WTC11 (cell line): ENCODE measurements at regions not wholly inside any gene's neighbourhood (a gene's known extent, or its start where the extent isn't known, plus 50 kb on each side); places are given as distances from the start of the nearest gene placed in this dataset.

Source experiments
- ATAC-seq: fragments of 200-7000 bp; cut with Tn5 transposase; 2 replicates; pipeline ENCODE4 v1.10.0; 2021; ENCODE audit warnings: mild to moderate bottlenecking, moderate library complexity
- CTCF ChIA-PET: fragments of 300-600 bp; sonication (Branson Sonifier 250); formaldehyde crosslinking; loops from one replicate; lab custom pipeline; 2021; ENCODE audit warnings: antibody characterized with exemption; lab: Charles Lee
- POLR2A ChIA-PET: fragments of 350-600 bp; sonication (Branson Sonifier 250); formaldehyde crosslinking; loops from one replicate; lab custom pipeline; 2021; ENCODE audit warnings: antibody characterized with exemption; lab: Charles Lee
- DNase-seq: peaks from one replicate; pipeline ENCODE4 v3.0.0; 2021; ENCODE audit warnings: low spot score
- H3K27ac Mint-ChIP-seq: 2 replicates; pipeline ENCODE4 v1.8.0; 2021; ENCODE audit warnings: mixed read lengths
- H3K27me3 Mint-ChIP-seq: 2 replicates; pipeline ENCODE4 v1.8.0; 2021; ENCODE audit warnings: low read depth, mild to moderate bottlenecking, moderate library complexity, mixed read lengths
- H3K36me3 Mint-ChIP-seq: 2 replicates; pipeline ENCODE4 v1.8.0; 2021; ENCODE audit warnings: mixed read lengths
- H3K4me1 Mint-ChIP-seq: 2 replicates; pipeline ENCODE4 v1.8.0; 2022; ENCODE audit warnings: mixed read lengths
- H3K4me3 Mint-ChIP-seq: 2 replicates; pipeline ENCODE4 v1.8.0; 2021; ENCODE audit warnings: mild to moderate bottlenecking, moderate library complexity, mixed read lengths
- H3K9me3 Mint-ChIP-seq: 2 replicates; pipeline ENCODE4 v1.8.0; 2021; ENCODE audit warnings: mixed read lengths
- ATF1 ChIP-seq: sonication (generic); formaldehyde crosslinking; IDR thresholded peaks from 2 replicates; pipeline ENCODE4 v1.8.1; 2023; ENCODE audit warnings: mild to moderate bottlenecking, moderate library complexity, missing genetic modification reagents
- FOXJ3 ChIP-seq: sonication (generic); formaldehyde crosslinking; IDR thresholded peaks from 2 replicates; pipeline ENCODE4 v1.9.0; 2021; ENCODE audit warnings: missing genetic modification reagents, mild to moderate bottlenecking, borderline replicate concordance
- FOXP1 ChIP-seq: sonication (generic); formaldehyde crosslinking; IDR thresholded peaks from 2 replicates; pipeline ENCODE4 v1.8.0; 2022; ENCODE audit warnings: missing genetic modification reagents, mild to moderate bottlenecking, moderate library complexity, borderline replicate concordance
- MXD4 ChIP-seq: fragments of 250-450 bp; sonication (Bioruptor Pico); IDR thresholded peaks from 2 replicates; pipeline ENCODE4 v1.8.0; 2021; ENCODE audit warnings: mild to moderate bottlenecking, moderate library complexity, borderline replicate concordance
- NFATC4 ChIP-seq: fragments of 250-450 bp; sonication (Bioruptor Pico); IDR thresholded peaks from 2 replicates; pipeline ENCODE4 v1.9.0; 2021; ENCODE audit warnings: mild to moderate bottlenecking
- OVOL2 ChIP-seq: fragments of 250-450 bp; sonication (Bioruptor Pico); IDR thresholded peaks from 2 replicates; pipeline ENCODE4 v1.9.0; 2021; ENCODE audit warnings: mild to moderate bottlenecking, borderline replicate concordance
- PRRX2 ChIP-seq: fragments of 250-450 bp; sonication (Bioruptor Pico); IDR thresholded peaks from 2 replicates; pipeline ENCODE4 v1.8.0; 2021; ENCODE audit warnings: mild to moderate bottlenecking
- SMAD4 ChIP-seq: sonication (generic); formaldehyde crosslinking; IDR thresholded peaks from 2 replicates; pipeline ENCODE4 v1.8.0; 2022; ENCODE audit warnings: mild to moderate bottlenecking, missing genetic modification reagents
- ZNF138 ChIP-seq: sonication (generic); formaldehyde crosslinking; conservative IDR thresholded peaks from 2 replicates; pipeline ENCODE4 v1.8.1; 2022; ENCODE audit warnings: mild to moderate bottlenecking, moderate library complexity, missing genetic modification reagents
- ZNF219 ChIP-seq: sonication (generic); formaldehyde crosslinking; IDR thresholded peaks from 2 replicates; pipeline ENCODE4 v1.8.0; 2023; ENCODE audit warnings: missing genetic modification reagents, mild to moderate bottlenecking, borderline replicate concordance
- ZNF263 ChIP-seq: sonication (generic); formaldehyde crosslinking; IDR thresholded peaks from 2 replicates; pipeline ENCODE4 v1.8.1; 2022; ENCODE audit warnings: low read depth, mild to moderate bottlenecking, moderate library complexity, missing genetic modification reagents
- ZNF396 ChIP-seq: fragments of 250-450 bp; sonication (Bioruptor Pico); IDR thresholded peaks from 2 replicates; pipeline ENCODE4 v1.8.0; 2021; ENCODE audit warnings: mild to moderate bottlenecking, moderate library complexity, borderline replicate concordance
- TF ChIP-seq, protein P1 (sequence below): sonication (generic); formaldehyde crosslinking; IDR thresholded peaks from 2 replicates; pipeline ENCODE4 v1.8.1; 2022; ENCODE audit warnings: missing genetic modification reagents, borderline replicate concordance
- TF ChIP-seq, protein P2 (sequence below): sonication (generic); formaldehyde crosslinking; IDR thresholded peaks from 2 replicates; pipeline ENCODE4 v1.8.1; 2023; ENCODE audit warnings: mild to moderate bottlenecking, missing genetic modification reagents
- TF ChIP-seq, protein P3 (sequence below): fragments of 250-450 bp; sonication (Bioruptor Pico); IDR thresholded peaks from 2 replicates; pipeline ENCODE4 v1.9.0; 2021; ENCODE audit warnings: mild to moderate bottlenecking
- TF ChIP-seq, protein P4 (sequence below): sonication (generic); formaldehyde crosslinking; IDR thresholded peaks from 2 replicates; pipeline ENCODE4 v1.8.1; 2022; ENCODE audit warnings: low read depth, mild to moderate bottlenecking, moderate library complexity, missing genetic modification reagents, borderline replicate concordance
- TF ChIP-seq, protein P5 (sequence below): fragments of 250-450 bp; sonication (Bioruptor Pico); IDR thresholded peaks from 2 replicates; pipeline ENCODE4 v2.1.2; 2022; ENCODE audit warnings: mild to moderate bottlenecking, moderate library complexity
- TF ChIP-seq, protein P6 (sequence below): sonication (generic); formaldehyde crosslinking; IDR thresholded peaks from 2 replicates; pipeline ENCODE4 v1.8.1; 2022; ENCODE audit warnings: mild to moderate bottlenecking, moderate library complexity, missing genetic modification reagents
- TF ChIP-seq, protein P7 (sequence below): sonication (generic); formaldehyde crosslinking; IDR thresholded peaks from 2 replicates; pipeline ENCODE4 v1.8.0; 2022; ENCODE audit warnings: missing genetic modification reagents

DNA sequence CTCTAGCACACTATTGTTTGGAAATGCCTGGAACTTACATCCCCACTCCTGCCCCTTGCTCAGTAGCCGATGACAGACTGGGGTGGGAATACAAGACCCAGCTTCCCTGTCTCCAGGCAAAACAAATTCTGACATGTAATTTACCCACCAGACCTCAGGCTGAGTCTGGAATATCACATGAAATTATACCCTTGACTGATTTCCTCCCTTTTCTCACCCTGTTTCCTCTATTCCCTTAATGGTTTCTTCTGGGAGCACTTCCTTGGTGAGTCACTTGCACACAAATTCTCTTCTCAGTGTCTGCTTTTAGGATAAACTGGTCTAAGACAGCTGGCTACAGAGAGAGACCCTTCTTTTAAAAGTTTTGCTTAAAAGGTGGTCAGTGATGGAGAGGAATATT is 65.8 kb upstream of the DIPK2B start:
- TF ChIP-seq ZNF219 (CRISPR knock-in tag) = no peak
- TF ChIP-seq, protein P1, sequence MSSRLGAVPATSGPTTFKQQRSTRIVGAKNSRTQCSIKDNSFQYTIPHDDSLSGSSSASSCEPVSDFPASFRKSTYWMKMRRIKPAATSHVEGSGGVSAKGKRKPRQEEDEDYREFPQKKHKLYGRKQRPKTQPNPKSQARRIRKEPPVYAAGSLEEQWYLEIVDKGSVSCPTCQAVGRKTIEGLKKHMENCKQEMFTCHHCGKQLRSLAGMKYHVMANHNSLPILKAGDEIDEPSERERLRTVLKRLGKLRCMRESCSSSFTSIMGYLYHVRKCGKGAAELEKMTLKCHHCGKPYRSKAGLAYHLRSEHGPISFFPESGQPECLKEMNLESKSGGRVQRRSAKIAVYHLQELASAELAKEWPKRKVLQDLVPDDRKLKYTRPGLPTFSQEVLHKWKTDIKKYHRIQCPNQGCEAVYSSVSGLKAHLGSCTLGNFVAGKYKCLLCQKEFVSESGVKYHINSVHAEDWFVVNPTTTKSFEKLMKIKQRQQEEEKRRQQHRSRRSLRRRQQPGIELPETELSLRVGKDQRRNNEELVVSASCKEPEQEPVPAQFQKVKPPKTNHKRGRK (CRISPR knock-in tag) = no peak
- TF ChIP-seq ZNF263 = no peak
- no peak for TF ChIP-seq ATF1
- no peak for TF ChIP-seq ZNF138 (CRISPR knock-in tag)
- TF ChIP-seq, protein P2, sequence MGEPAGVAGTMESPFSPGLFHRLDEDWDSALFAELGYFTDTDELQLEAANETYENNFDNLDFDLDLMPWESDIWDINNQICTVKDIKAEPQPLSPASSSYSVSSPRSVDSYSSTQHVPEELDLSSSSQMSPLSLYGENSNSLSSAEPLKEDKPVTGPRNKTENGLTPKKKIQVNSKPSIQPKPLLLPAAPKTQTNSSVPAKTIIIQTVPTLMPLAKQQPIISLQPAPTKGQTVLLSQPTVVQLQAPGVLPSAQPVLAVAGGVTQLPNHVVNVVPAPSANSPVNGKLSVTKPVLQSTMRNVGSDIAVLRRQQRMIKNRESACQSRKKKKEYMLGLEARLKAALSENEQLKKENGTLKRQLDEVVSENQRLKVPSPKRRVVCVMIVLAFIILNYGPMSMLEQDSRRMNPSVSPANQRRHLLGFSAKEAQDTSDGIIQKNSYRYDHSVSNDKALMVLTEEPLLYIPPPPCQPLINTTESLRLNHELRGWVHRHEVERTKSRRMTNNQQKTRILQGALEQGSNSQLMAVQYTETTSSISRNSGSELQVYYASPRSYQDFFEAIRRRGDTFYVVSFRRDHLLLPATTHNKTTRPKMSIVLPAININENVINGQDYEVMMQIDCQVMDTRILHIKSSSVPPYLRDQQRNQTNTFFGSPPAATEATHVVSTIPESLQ (CRISPR knock-in tag) = no peak
- TF ChIP-seq OVOL2 (CRISPR knock-in tag) = no peak
- no peaks in the 10 kb centered on the region for H3K27me3 Mint-ChIP-seq
- H3K36me3 Mint-ChIP-seq = no peaks in the 10 kb centered on the region
- ChIA-PET POLR2A (no interaction called here), CTCF (no interaction called here)
- H3K27ac Mint-ChIP-seq = no peak overlapping the region
- peaks cover 20% of the 10 kb centered on the region; the same call in 1 of the 2 replicates for H3K9me3 Mint-ChIP-seq
- ATAC-seq = no peak
- no peak overlapping the region for H3K4me3 Mint-ChIP-seq
- peaks cover 1% of the 10 kb centered on the region; the same call in 1 of the 2 replicates for H3K4me1 Mint-ChIP-seq
- no peak for DNase-seq

DNA sequence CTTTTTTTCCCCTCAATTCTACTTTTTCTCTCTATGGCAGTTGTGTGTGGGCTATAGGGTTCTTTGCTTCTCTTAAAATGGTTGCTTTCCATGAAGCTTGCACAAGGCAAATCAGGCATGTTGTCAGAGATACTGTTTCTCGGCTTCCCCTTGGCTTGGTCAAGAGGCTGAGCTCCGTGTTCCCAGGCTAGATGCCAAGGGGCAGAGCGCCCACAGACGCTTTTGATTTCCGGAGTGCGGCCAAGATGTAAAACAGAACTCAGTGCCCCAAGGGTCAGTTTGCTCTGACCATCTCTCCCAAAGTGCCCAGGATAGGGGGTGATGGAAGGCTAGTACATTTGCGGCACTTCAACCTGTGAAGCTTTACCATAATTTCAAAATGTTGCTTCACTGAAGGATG is 64.2 kb upstream of the DIPK2B start:
- no peak overlapping the region for H3K27ac Mint-ChIP-seq
- H3K4me3 Mint-ChIP-seq = no peak overlapping the region
- H3K9me3 Mint-ChIP-seq = peaks cover 20% of the 10 kb centered on the region; the same call in 1 of the 2 replicates
- no peak for TF ChIP-seq PRRX2
- TF ChIP-seq, protein P3, sequence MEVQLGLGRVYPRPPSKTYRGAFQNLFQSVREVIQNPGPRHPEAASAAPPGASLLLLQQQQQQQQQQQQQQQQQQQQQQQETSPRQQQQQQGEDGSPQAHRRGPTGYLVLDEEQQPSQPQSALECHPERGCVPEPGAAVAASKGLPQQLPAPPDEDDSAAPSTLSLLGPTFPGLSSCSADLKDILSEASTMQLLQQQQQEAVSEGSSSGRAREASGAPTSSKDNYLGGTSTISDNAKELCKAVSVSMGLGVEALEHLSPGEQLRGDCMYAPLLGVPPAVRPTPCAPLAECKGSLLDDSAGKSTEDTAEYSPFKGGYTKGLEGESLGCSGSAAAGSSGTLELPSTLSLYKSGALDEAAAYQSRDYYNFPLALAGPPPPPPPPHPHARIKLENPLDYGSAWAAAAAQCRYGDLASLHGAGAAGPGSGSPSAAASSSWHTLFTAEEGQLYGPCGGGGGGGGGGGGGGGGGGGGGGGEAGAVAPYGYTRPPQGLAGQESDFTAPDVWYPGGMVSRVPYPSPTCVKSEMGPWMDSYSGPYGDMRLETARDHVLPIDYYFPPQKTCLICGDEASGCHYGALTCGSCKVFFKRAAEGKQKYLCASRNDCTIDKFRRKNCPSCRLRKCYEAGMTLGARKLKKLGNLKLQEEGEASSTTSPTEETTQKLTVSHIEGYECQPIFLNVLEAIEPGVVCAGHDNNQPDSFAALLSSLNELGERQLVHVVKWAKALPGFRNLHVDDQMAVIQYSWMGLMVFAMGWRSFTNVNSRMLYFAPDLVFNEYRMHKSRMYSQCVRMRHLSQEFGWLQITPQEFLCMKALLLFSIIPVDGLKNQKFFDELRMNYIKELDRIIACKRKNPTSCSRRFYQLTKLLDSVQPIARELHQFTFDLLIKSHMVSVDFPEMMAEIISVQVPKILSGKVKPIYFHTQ (CRISPR knock-in tag) = no peak
- TF ChIP-seq, protein P4, sequence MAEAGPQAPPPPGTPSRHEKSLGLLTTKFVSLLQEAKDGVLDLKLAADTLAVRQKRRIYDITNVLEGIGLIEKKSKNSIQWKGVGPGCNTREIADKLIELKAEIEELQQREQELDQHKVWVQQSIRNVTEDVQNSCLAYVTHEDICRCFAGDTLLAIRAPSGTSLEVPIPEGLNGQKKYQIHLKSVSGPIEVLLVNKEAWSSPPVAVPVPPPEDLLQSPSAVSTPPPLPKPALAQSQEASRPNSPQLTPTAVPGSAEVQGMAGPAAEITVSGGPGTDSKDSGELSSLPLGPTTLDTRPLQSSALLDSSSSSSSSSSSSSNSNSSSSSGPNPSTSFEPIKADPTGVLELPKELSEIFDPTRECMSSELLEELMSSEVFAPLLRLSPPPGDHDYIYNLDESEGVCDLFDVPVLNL (CRISPR knock-in tag) = no peak
- TF ChIP-seq, protein P5, sequence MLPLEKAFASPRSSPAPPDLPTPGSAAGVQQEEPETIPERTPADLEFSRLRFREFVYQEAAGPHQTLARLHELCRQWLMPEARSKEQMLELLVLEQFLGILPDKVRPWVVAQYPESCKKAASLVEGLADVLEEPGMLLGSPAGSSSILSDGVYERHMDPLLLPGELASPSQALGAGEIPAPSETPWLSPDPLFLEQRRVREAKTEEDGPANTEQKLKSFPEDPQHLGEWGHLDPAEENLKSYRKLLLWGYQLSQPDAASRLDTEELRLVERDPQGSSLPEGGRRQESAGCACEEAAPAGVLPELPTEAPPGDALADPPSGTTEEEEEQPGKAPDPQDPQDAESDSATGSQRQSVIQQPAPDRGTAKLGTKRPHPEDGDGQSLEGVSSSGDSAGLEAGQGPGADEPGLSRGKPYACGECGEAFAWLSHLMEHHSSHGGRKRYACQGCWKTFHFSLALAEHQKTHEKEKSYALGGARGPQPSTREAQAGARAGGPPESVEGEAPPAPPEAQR (CRISPR knock-in tag) = no peak
- TF ChIP-seq FOXP1 (CRISPR knock-in tag) = no peak
- no peak for TF ChIP-seq NFATC4
- no peak for TF ChIP-seq MXD4 (CRISPR knock-in tag)
- no peak for TF ChIP-seq FOXJ3 (CRISPR knock-in tag)
- no peak for TF ChIP-seq SMAD4
- no peak for TF ChIP-seq ZNF396 (CRISPR knock-in tag)
- TF ChIP-seq, protein P6, sequence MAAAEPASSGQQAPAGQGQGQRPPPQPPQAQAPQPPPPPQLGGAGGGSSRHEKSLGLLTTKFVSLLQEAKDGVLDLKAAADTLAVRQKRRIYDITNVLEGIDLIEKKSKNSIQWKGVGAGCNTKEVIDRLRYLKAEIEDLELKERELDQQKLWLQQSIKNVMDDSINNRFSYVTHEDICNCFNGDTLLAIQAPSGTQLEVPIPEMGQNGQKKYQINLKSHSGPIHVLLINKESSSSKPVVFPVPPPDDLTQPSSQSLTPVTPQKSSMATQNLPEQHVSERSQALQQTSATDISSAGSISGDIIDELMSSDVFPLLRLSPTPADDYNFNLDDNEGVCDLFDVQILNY (CRISPR knock-in tag) = no peak
- TF ChIP-seq, protein P7, sequence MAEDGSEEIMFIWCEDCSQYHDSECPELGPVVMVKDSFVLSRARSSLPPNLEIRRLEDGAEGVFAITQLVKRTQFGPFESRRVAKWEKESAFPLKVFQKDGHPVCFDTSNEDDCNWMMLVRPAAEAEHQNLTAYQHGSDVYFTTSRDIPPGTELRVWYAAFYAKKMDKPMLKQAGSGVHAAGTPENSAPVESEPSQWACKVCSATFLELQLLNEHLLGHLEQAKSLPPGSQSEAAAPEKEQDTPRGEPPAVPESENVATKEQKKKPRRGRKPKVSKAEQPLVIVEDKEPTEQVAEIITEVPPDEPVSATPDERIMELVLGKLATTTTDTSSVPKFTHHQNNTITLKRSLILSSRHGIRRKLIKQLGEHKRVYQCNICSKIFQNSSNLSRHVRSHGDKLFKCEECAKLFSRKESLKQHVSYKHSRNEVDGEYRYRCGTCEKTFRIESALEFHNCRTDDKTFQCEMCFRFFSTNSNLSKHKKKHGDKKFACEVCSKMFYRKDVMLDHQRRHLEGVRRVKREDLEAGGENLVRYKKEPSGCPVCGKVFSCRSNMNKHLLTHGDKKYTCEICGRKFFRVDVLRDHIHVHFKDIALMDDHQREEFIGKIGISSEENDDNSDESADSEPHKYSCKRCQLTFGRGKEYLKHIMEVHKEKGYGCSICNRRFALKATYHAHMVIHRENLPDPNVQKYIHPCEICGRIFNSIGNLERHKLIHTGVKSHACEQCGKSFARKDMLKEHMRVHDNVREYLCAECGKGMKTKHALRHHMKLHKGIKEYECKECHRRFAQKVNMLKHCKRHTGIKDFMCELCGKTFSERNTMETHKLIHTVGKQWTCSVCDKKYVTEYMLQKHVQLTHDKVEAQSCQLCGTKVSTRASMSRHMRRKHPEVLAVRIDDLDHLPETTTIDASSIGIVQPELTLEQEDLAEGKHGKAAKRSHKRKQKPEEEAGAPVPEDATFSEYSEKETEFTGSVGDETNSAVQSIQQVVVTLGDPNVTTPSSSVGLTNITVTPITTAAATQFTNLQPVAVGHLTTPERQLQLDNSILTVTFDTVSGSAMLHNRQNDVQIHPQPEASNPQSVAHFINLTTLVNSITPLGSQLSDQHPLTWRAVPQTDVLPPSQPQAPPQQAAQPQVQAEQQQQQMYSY (CRISPR knock-in tag) = no peak
- no peaks in the 10 kb centered on the region for H3K27me3 Mint-ChIP-seq
- H3K4me1 Mint-ChIP-seq = peaks cover 11% of the 10 kb centered on the region
- ATAC-seq (no peak), DNase-seq (no peak)
- ChIA-PET CTCF (no interaction called here), POLR2A (no interaction called here)
- H3K36me3 Mint-ChIP-seq = no peaks in the 10 kb centered on the region
